ENCODE measurements at regions not wholly inside any gene's neighbourhood (a gene's known extent, or its start where the extent isn't known, plus 50 kb on each side); places are given as distances from the start of the nearest gene placed in this dataset.

- TF ChIP-seq EZH2phosphoT487 (IDR thresholded peaks at IDR 0.05; ENCODE audit: insufficient read depth, low read depth), result no peak
- no peak for TF ChIP-seq EZH2 (IDR thresholded peaks at IDR 0.05; ENCODE audit: insufficient read depth, poor library complexity, severe bottlenecking)
These were observed 68.9 kb upstream of the HDAC9 start for GRCh38 chr7:18426564-18427226.
